ENCODE measurements at regions not wholly inside any gene's neighbourhood (a gene's known extent, or its start where the extent isn't known, plus 50 kb on each side); places are given as distances from the start of the nearest gene placed in this dataset.

GRCh38 chr9:99348289-99348688 lies 126.2 kb downstream of the SEC61B start:
- Histone ChIP-seq H3K9ac (ENCODE audit: low read depth, low read length) (no peak overlapping the region), H3K36me3 (ENCODE audit: insufficient read depth, low read length) (no peaks in the 10 kb centered on the region), H3K4me2 (ENCODE audit: insufficient read depth, low read length) (no peak overlapping the region), H3K4me1 (ENCODE audit: insufficient read depth, low read length) (no peaks in the 10 kb centered on the region), H4K20me1 (ENCODE audit: insufficient read depth, low read length) (no peaks in the 10 kb centered on the region), H3K9me3 (ENCODE audit: insufficient read depth, low read length, severe bottlenecking) (no peaks in the 10 kb centered on the region), H2AFZ (ENCODE audit: low read depth, low read length) (no peak overlapping the region), H3K27me3 (ENCODE audit: insufficient read depth, low read length, poor library complexity) (no peaks in the 10 kb centered on the region), H3K79me2 (ENCODE audit: insufficient read depth, low read length) (no peaks in the 10 kb centered on the region), H3K27ac (ENCODE audit: low read length) (no peak overlapping the region), H3K4me3 (ENCODE audit: low read depth in 1 of 2, low read length in 2 of 2) (no peak overlapping the region)
- TF ChIP-seq CTCF (IDR thresholded peaks at IDR 0.05; ENCODE audit: borderline replicate concordance, extremely low read depth, low read length, poor library complexity, severe bottlenecking) (no peak), EZH2 (IDR thresholded peaks at IDR 0.05; ENCODE audit: borderline replicate concordance, low read depth, low read length, severe bottlenecking) (no peak)
- DNase-seq (no peak), ATAC-seq (ENCODE audit: insufficient read depth, low read depth) (no peak)

- H3K4me2 ChIP-seq (ENCODE audit: insufficient read depth, low read length): no peak overlapping the region
- H4K20me1 ChIP-seq (ENCODE audit: insufficient read depth, low read length): no peaks in the 10 kb centered on the region
- H3K79me2 ChIP-seq (ENCODE audit: insufficient read depth, low read length): no peaks in the 10 kb centered on the region
- no peaks in the 10 kb centered on the region for H3K27me3 ChIP-seq (ENCODE audit: insufficient read depth, low read length, poor library complexity)
- ATAC-seq (ENCODE audit: insufficient read depth, low read depth) (no peak), DNase-seq (no peak)
- no peak overlapping the region for H3K27ac ChIP-seq (ENCODE audit: low read length)
- no peak for TF ChIP-seq CTCF (IDR thresholded peaks at IDR 0.05; ENCODE audit: borderline replicate concordance, extremely low read depth, low read length, poor library complexity, severe bottlenecking)
- TF ChIP-seq EZH2 (IDR thresholded peaks at IDR 0.05; ENCODE audit: borderline replicate concordance, low read depth, low read length, severe bottlenecking): no peak
- H3K4me1 ChIP-seq (ENCODE audit: insufficient read depth, low read length): no peaks in the 10 kb centered on the region
- no peak overlapping the region for H2AFZ ChIP-seq (ENCODE audit: low read depth, low read length)
- no peak overlapping the region for H3K9ac ChIP-seq (ENCODE audit: low read depth, low read length)
- H3K9me3 ChIP-seq (ENCODE audit: insufficient read depth, low read length, severe bottlenecking): no peaks in the 10 kb centered on the region
- H3K4me3 ChIP-seq (ENCODE audit: low read depth in 1 of 2, low read length in 2 of 2): no peak overlapping the region
- H3K36me3 ChIP-seq (ENCODE audit: insufficient read depth, low read length): no peaks in the 10 kb centered on the region
These were observed 127.8 kb downstream of the SEC61B start for GRCh38 chr9:99349870-99350269.

GRCh38 chr9:99350461-99350860 lies 128.4 kb downstream of the SEC61B start:
- H3K9ac ChIP-seq (ENCODE audit: low read depth, low read length): no peak overlapping the region
- no peaks in the 10 kb centered on the region for H4K20me1 ChIP-seq (ENCODE audit: insufficient read depth, low read length)
- H2AFZ ChIP-seq (ENCODE audit: low read depth, low read length): no peak overlapping the region
- H3K9me3 ChIP-seq (ENCODE audit: insufficient read depth, low read length, severe bottlenecking): no peaks in the 10 kb centered on the region
- TF ChIP-seq CTCF (IDR thresholded peaks at IDR 0.05; ENCODE audit: borderline replicate concordance, extremely low read depth, low read length, poor library complexity, severe bottlenecking) (no peak), EZH2 (IDR thresholded peaks at IDR 0.05; ENCODE audit: borderline replicate concordance, low read depth, low read length, severe bottlenecking) (no peak)
- no peak for DNase-seq
- H3K4me2 ChIP-seq (ENCODE audit: insufficient read depth, low read length): no peak overlapping the region
- H3K36me3 ChIP-seq (ENCODE audit: insufficient read depth, low read length): no peaks in the 10 kb centered on the region
- H3K4me1 ChIP-seq (ENCODE audit: insufficient read depth, low read length): no peaks in the 10 kb centered on the region
- H3K27ac ChIP-seq (ENCODE audit: low read length): no peak overlapping the region
- no peaks in the 10 kb centered on the region for H3K27me3 ChIP-seq (ENCODE audit: insufficient read depth, low read length, poor library complexity)
- no peaks in the 10 kb centered on the region for H3K79me2 ChIP-seq (ENCODE audit: insufficient read depth, low read length)
- no peak overlapping the region for H3K4me3 ChIP-seq (ENCODE audit: low read depth in 1 of 2, low read length in 2 of 2)
- ATAC-seq (ENCODE audit: insufficient read depth, low read depth): no peak

- no peak for TF ChIP-seq CTCF (IDR thresholded peaks at IDR 0.05; ENCODE audit: borderline replicate concordance, extremely low read depth, low read length, poor library complexity, severe bottlenecking)
- no peak for TF ChIP-seq EZH2 (IDR thresholded peaks at IDR 0.05; ENCODE audit: borderline replicate concordance, low read depth, low read length, severe bottlenecking)
- DNase-seq: no peak
These were observed 129.6 kb downstream of the SEC61B start for GRCh38 chr9:99351647-99352046.

More at GRCh38 chr9:99351647-99352046, 129.6 kb downstream of the SEC61B start:
- Histone ChIP-seq H4K20me1 (ENCODE audit: insufficient read depth, low read length) (no peaks in the 10 kb centered on the region), H3K9me3 (ENCODE audit: insufficient read depth, low read length, severe bottlenecking) (no peaks in the 10 kb centered on the region), H3K27me3 (ENCODE audit: insufficient read depth, low read length, poor library complexity) (peaks cover 11% of the 10 kb centered on the region), H3K27ac (ENCODE audit: low read length) (no peak overlapping the region), H3K9ac (ENCODE audit: low read depth, low read length) (no peak overlapping the region), H3K79me2 (ENCODE audit: insufficient read depth, low read length) (no peaks in the 10 kb centered on the region), H3K4me1 (ENCODE audit: insufficient read depth, low read length) (no peaks in the 10 kb centered on the region), H3K4me2 (ENCODE audit: insufficient read depth, low read length) (no peak overlapping the region), H3K36me3 (ENCODE audit: insufficient read depth, low read length) (no peaks in the 10 kb centered on the region), H2AFZ (ENCODE audit: low read depth, low read length) (no peak overlapping the region), H3K4me3 (ENCODE audit: low read depth in 1 of 2, low read length in 2 of 2) (no peak overlapping the region)
- ATAC-seq (ENCODE audit: insufficient read depth, low read depth): no peak

Data from DND-41 (cell line).